Neural crest cell (in vitro differentiated cells): ENCODE measurements at regions not wholly inside any gene's neighbourhood (a gene's known extent, or its start where the extent isn't known, plus 50 kb on each side); places are given as distances from the start of the nearest gene placed in this dataset.

Source experiments
- DNase-seq: peaks from one replicate; pipeline ENCODE4 v3.0.0; 2021; ENCODE audit warnings: low read depth, mixed read lengths, low spot score
- H3K27ac Mint-ChIP-seq: one replicate; pipeline ENCODE4 v1.8.0; 2021; ENCODE audit warnings: mild to moderate bottlenecking, mixed read lengths; ENCODE audit not compliant: unreplicated experiment
- H3K27me3 Mint-ChIP-seq: 2 replicates; pipeline ENCODE4 v1.8.0; 2021; ENCODE audit warnings: low read depth, mild to moderate bottlenecking, mixed read lengths
- H3K36me3 Mint-ChIP-seq: 2 replicates; pipeline ENCODE4 v1.8.0; 2021; ENCODE audit warnings: low read depth, mild to moderate bottlenecking, mixed read lengths
- H3K4me1 Mint-ChIP-seq: 2 replicates; pipeline ENCODE4 v1.8.0; 2021; ENCODE audit warnings: mixed read lengths
- H3K4me3 Mint-ChIP-seq: one replicate; pipeline ENCODE4 v1.8.0; 2021; ENCODE audit warnings: mild to moderate bottlenecking, mixed read lengths
- H3K9me3 Mint-ChIP-seq: 2 replicates; pipeline ENCODE4 v1.8.0; 2021; ENCODE audit warnings: mixed read lengths
- CTCF ChIP-seq: fragments of 200-600 bp; sonication (generic); conservative IDR thresholded peaks from 2 replicates; pipeline ENCODE4 v1.5.0; 2021; ENCODE audit warnings: antibody characterized with exemption, mild to moderate bottlenecking

DNA sequence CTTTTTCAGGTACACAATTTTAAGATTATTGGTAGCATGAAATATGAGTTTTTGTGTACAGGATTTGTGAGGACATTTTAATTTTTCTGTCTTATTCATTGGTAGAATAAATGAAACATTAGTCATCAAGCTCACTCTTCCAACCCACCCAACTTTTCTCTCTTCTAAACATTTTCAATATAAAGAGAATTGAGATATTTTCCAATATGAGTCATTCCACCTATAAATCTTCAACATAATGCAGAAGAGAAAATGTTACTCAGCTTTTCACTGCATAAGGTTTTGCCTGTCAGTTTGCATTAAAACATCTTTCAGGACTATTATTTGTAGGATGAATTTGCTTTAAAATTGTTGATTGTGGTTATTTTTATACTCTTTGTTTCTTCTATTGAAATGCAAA, 330.7 kb downstream of the PCDH20 start:
- Mint-ChIP-seq H3K27ac (no peak overlapping the region), H3K9me3 (peaks cover 2% of the 10 kb centered on the region), H3K36me3 (no peaks in the 10 kb centered on the region), H3K4me3 (no peak overlapping the region), H3K4me1 (no peaks in the 10 kb centered on the region), H3K27me3 (no peaks in the 10 kb centered on the region)
- no peak for DNase-seq
- no peak for TF ChIP-seq CTCF

- no peak for TF ChIP-seq CTCF
- H3K4me3 Mint-ChIP-seq: no peak overlapping the region
- no peak overlapping the region for H3K27ac Mint-ChIP-seq
- DNase-seq: no peak
- peaks cover 9% of the 10 kb centered on the region for H3K9me3 Mint-ChIP-seq
- no peaks in the 10 kb centered on the region for H3K36me3 Mint-ChIP-seq
- no peaks in the 10 kb centered on the region for H3K4me1 Mint-ChIP-seq
- H3K27me3 Mint-ChIP-seq: no peaks in the 10 kb centered on the region
Measured at GRCh38 chr13:61078976-61079770, 336.5 kb downstream of the PCDH20 start.

DNA sequence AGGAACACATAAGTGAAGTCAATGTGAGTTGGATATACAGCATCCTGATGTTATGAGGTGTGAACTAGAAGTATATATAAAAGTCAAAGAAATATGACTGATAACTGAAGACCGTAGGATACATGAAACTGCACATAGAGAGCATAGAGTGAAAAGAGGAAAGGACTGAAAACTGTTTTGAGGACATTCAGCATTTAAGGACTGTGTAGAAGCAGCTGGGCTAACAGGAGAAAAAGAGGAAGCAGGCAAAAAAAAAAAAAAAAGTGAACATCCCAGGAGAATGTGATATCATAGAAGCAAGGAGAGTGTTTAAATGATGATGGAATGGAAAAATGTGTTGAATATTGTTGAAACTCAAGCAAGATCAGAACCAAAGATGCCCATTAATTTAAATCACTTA, 363.5 kb downstream of the PCDH20 start:
- no peak overlapping the region for H3K27ac Mint-ChIP-seq
- no peaks in the 10 kb centered on the region for H3K9me3 Mint-ChIP-seq
- DNase-seq: no peak
- H3K36me3 Mint-ChIP-seq: no peaks in the 10 kb centered on the region
- no peak overlapping the region for H3K4me3 Mint-ChIP-seq
- H3K27me3 Mint-ChIP-seq: no peaks in the 10 kb centered on the region
- no peak for TF ChIP-seq CTCF
- no peaks in the 10 kb centered on the region for H3K4me1 Mint-ChIP-seq

DNA sequence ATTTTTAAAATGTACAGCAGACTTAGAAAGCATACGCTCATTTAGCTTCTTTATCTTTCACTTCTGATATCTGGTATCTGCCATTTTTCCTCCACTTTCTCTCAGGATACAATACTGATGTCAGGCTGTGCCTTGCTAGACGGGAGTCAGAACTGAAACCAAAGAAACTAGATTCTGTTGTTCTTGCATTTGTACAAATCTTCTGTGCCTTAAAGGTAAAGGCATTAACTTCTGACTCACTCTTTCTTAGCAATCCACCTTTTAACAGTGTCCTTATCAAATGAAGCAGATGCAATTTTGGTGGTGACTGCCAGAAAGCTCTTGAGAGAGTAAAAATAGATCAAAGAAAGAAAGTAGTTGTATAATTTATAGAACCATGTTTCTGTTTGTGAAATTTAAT, 370.4 kb downstream of the PCDH20 start:
- Mint-ChIP-seq H3K9me3 (no peaks in the 10 kb centered on the region), H3K4me1 (no peaks in the 10 kb centered on the region), H3K36me3 (no peaks in the 10 kb centered on the region), H3K27ac (no peak overlapping the region), H3K4me3 (no peak overlapping the region), H3K27me3 (no peaks in the 10 kb centered on the region)
- no peak for TF ChIP-seq CTCF
- no peak for DNase-seq

DNA sequence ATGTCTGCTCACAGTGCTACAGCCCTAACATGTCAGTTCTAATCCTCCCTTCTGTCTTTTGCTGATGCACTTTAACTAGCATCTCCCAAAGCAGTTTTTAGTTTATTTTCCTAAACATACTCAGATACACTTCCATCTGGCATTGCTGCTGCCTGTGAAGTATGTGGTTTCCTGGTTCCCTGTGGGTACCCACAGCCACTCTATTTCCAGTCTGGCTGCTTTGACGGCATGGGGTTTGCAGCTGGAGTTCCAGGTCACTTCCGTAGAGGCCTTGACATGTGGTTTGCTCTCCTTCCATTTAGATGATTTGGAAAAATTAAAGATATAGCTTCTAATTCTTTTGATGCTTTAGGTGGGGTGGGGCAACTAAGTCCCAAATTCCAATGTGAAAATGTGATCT, 375.5 kb downstream of the PCDH20 start:
- Mint-ChIP-seq H3K9me3 (no peaks in the 10 kb centered on the region), H3K4me3 (no peak overlapping the region), H3K36me3 (no peaks in the 10 kb centered on the region), H3K4me1 (no peaks in the 10 kb centered on the region), H3K27me3 (no peaks in the 10 kb centered on the region), H3K27ac (no peak overlapping the region)
- no peak for DNase-seq
- TF ChIP-seq CTCF: no peak
